KMS-11 (cell line): ENCODE measurements at regions not wholly inside any gene's neighbourhood (a gene's known extent, or its start where the extent isn't known, plus 50 kb on each side); places are given as distances from the start of the nearest gene placed in this dataset.

Experiments used
- H2AFZ ChIP-seq: fragments of 200-600 bp; sonication (generic); 2 replicates; pipeline ENCODE4 v1.6.1; 2016; ENCODE audit warnings: antibody characterized with exemption, mixed run types, low read depth
- H3K27ac ChIP-seq: fragments of 200-600 bp; sonication (generic); 2 replicates; pipeline ENCODE4 v1.6.1; 2016; ENCODE audit warnings: mild to moderate bottlenecking, mixed run types
- H3K27me3 ChIP-seq: fragments of 200-600 bp; sonication (generic); 2 replicates; pipeline ENCODE4 v1.6.1; 2017; ENCODE audit warnings: mild to moderate bottlenecking, low read depth, mixed run types, moderate library complexity; ENCODE audit not compliant: insufficient read depth
- H3K36me3 ChIP-seq: fragments of 200-600 bp; sonication (generic); 2 replicates; pipeline ENCODE4 v1.6.1; 2017; ENCODE audit warnings: mild to moderate bottlenecking, mixed run types; ENCODE audit not compliant: insufficient read depth
- H3K4me1 ChIP-seq: fragments of 200-600 bp; sonication (generic); 2 replicates; pipeline ENCODE4 v1.6.1; 2016; ENCODE audit warnings: mild to moderate bottlenecking, low read depth, mixed run types; ENCODE audit not compliant: poor library complexity, severe bottlenecking
- H3K4me2 ChIP-seq: fragments of 200-600 bp; sonication (generic); 2 replicates; pipeline ENCODE4 v1.7.0; 2016; ENCODE audit warnings: mild to moderate bottlenecking, mixed run types
- H3K4me3 ChIP-seq: fragments of 200-600 bp; sonication (generic); IDR thresholded peaks from 2 replicates; pipeline ENCODE4 v1.6.1; 2017; ENCODE audit warnings: low read depth, low read length, mixed read lengths; ENCODE audit not compliant: insufficient read depth
- H3K79me2 ChIP-seq: fragments of 200-600 bp; sonication (generic); 2 replicates; pipeline ENCODE4 v1.6.1; 2016; ENCODE audit warnings: low read depth, mixed run types; ENCODE audit not compliant: insufficient read depth
- H3K9ac ChIP-seq: fragments of 200-600 bp; sonication (generic); 2 replicates; pipeline ENCODE4 v1.6.1; 2016; ENCODE audit warnings: mild to moderate bottlenecking, mixed run types
- H4K20me1 ChIP-seq: fragments of 200-600 bp; sonication (generic); 2 replicates; pipeline ENCODE4 v1.6.1; 2016; ENCODE audit warnings: mild to moderate bottlenecking, mixed run types; ENCODE audit not compliant: insufficient read depth
- CTCF ChIP-seq: fragments of 200-600 bp; sonication (generic); conservative IDR thresholded peaks from 2 replicates; pipeline ENCODE4 v1.6.1; 2017; ENCODE audit warnings: low read depth, mild to moderate bottlenecking, antibody characterized with exemption, low read length, moderate library complexity, mixed read lengths

DNA sequence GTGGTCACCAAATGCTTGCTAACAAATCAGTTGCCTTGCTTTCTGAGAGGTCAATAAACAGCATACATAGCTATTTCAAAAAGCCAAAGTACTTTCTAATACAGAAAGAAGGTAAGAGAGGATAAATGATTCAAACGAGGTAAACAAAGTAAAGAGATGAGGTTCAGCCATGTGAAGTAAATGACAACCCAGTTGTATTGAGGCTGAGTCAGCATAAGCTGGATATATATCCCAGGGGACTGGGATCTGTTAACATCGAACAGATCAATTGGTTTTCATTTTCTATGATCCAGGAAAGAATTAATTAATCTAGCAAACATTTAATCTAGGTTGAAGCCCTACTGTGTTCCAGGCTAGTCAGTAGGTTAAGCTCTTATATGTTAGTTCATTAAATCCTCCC lies 97.3 kb upstream of the GRIA3 start:
- Histone ChIP-seq H3K4me1 (no peaks in the 10 kb centered on the region), H2AFZ (no peak overlapping the region), H3K4me2 (no peak overlapping the region), H3K9ac (no peak overlapping the region), H3K27ac (no peak overlapping the region), H3K79me2 (no peaks in the 10 kb centered on the region), H3K27me3 (no peaks in the 10 kb centered on the region), H4K20me1 (no peaks in the 10 kb centered on the region), H3K36me3 (no peaks in the 10 kb centered on the region), H3K4me3 (no peak overlapping the region)
- TF ChIP-seq CTCF, result no peak

DNA sequence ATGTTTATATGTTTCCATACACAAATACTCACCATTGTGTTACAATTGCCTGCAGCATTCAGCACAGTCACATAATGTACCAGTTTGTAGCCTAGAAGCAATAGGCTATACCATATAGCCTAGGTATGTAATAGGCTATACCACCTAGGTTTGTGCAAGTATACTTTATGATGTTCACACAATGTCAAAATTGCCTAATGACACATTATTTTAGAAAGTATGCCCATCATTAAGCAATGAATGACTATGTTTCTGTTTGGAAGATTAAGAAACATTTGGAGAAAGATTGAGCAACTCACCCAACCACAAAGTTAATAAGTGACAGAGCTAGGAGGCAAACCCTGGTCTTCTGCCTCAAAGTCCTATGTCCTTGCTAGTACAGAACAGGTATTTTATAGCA lies 96.8 kb upstream of the GRIA3 start:
- TF ChIP-seq CTCF, result no peak
- Histone ChIP-seq H3K79me2 (no peaks in the 10 kb centered on the region), H3K4me2 (no peak overlapping the region), H2AFZ (no peak overlapping the region), H4K20me1 (no peaks in the 10 kb centered on the region), H3K27me3 (no peaks in the 10 kb centered on the region), H3K9ac (no peak overlapping the region), H3K27ac (no peak overlapping the region), H3K4me1 (no peaks in the 10 kb centered on the region), H3K36me3 (no peaks in the 10 kb centered on the region), H3K4me3 (no peak overlapping the region)

DNA sequence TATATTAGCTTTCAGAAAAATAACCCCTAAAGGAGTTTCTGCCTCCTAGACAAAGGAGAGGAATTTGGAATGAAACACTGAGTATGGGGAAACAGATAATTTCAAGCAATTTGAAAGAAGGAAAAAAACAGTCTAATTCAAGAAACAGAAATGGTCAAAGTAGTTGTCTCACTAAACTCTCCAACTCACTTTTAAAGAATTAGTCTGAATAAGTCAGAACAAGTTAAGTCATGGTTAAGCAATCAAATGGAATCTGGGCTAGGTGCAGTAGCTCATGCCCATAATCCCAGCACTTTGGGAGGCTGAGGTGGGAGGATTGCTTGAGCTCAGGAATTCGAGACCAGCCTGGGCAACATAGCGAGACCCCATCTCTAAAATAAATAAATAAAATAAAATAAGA lies 95.7 kb upstream of the GRIA3 start:
- H3K27ac ChIP-seq, result no peak overlapping the region
- no peak overlapping the region for H3K9ac ChIP-seq
- H4K20me1 ChIP-seq, result no peaks in the 10 kb centered on the region
- no peaks in the 10 kb centered on the region for H3K27me3 ChIP-seq
- H3K4me3 ChIP-seq, result no peak overlapping the region
- H3K79me2 ChIP-seq, result no peaks in the 10 kb centered on the region
- H2AFZ ChIP-seq, result no peak overlapping the region
- H3K36me3 ChIP-seq, result no peaks in the 10 kb centered on the region
- no peak for TF ChIP-seq CTCF
- no peaks in the 10 kb centered on the region for H3K4me1 ChIP-seq
- H3K4me2 ChIP-seq, result no peak overlapping the region

GRCh38 chrX:123088930-123089329 lies 95.1 kb upstream of the GRIA3 start:
- Histone ChIP-seq H3K9ac (no peak overlapping the region), H4K20me1 (no peaks in the 10 kb centered on the region), H3K36me3 (no peaks in the 10 kb centered on the region), H3K79me2 (no peaks in the 10 kb centered on the region), H3K4me1 (no peaks in the 10 kb centered on the region), H3K4me2 (no peak overlapping the region), H3K27me3 (no peaks in the 10 kb centered on the region), H2AFZ (no peak overlapping the region), H3K27ac (no peak overlapping the region), H3K4me3 (no peak overlapping the region)
- TF ChIP-seq CTCF, result no peak

- Histone ChIP-seq H3K27me3 (no peaks in the 10 kb centered on the region), H4K20me1 (no peaks in the 10 kb centered on the region)
Observed at GRCh38 chrX:123093792-123094191, 90.3 kb upstream of the GRIA3 start.

More at GRCh38 chrX:123093792-123094191, 90.3 kb upstream of the GRIA3 start:
- H3K9ac ChIP-seq, result no peak overlapping the region
- no peak for TF ChIP-seq CTCF
- no peaks in the 10 kb centered on the region for H3K79me2 ChIP-seq
- H3K27ac ChIP-seq, result no peak overlapping the region
- no peaks in the 10 kb centered on the region for H3K36me3 ChIP-seq
- no peak overlapping the region for H2AFZ ChIP-seq
- no peak overlapping the region for H3K4me3 ChIP-seq
- H3K4me1 ChIP-seq, result no peaks in the 10 kb centered on the region
- no peak overlapping the region for H3K4me2 ChIP-seq
